Ascending aorta (tissue), 2 donors: ENCODE measurements at regions not wholly inside any gene's neighbourhood (a gene's known extent, or its start where the extent isn't known, plus 50 kb on each side); places are given as distances from the start of the nearest gene placed in this dataset.

Source experiments
- DNase-seq, 2 donors: peaks; one replicate each; pipeline ENCODE4 v3.0.0-alpha.2; 2019; ENCODE audit warnings: low spot score in 2 of 2
- H3K27ac ChIP-seq, 2 donors: fragments of 200-600 bp; sonication (generic); one replicate each; pipeline ENCODE4 v1.5.1; 2016 to 2017; ENCODE audit warnings: mild to moderate bottlenecking in 1 of 2
- H3K27me3 ChIP-seq: fragments of 200-600 bp; sonication (generic); one replicate; pipeline ENCODE4 v1.5.1; 2017
- H3K36me3 ChIP-seq, 2 donors: fragments of 200-600 bp; sonication (generic); one replicate each; pipeline ENCODE4 v1.5.1; 2016
- H3K4me1 ChIP-seq, 2 donors: fragments of 200-600 bp; sonication (generic); one replicate each; pipeline ENCODE4 v1.5.1; 2016 to 2017; ENCODE audit warnings: mild to moderate bottlenecking in 1 of 2
- H3K4me3 ChIP-seq, 2 donors: fragments of 200-600 bp; sonication (generic); one replicate each; pipeline ENCODE4 v1.5.1; 2016 to 2017; ENCODE audit warnings: mild to moderate bottlenecking in 1 of 2
- H3K9me3 ChIP-seq, 2 donors: fragments of 200-600 bp; sonication (generic); one replicate each; pipeline ENCODE4 v1.5.1; 2016
- intact Hi-C: fragments of 100-400 bp; cut with DNase I; formaldehyde crosslinking; loops from one replicate; pipeline ENCODE4 v1.15.1; 2023
- TF ChIP-seq, protein P1 (sequence below), 3 experiments: fragments of 200-600 bp in 2 of 3; fragments of 450-650 bp in 1 of 3; sonication (generic) in 2 of 3; IDR thresholded peaks; one replicate each; pipeline ENCODE4 v1.5.1; 2016 to 2019; ENCODE audit warnings: antibody characterized with exemption in 3 of 3, mild to moderate bottlenecking in 1 of 3, moderate library complexity in 1 of 3

- intact Hi-C loops: loop anchor here (10.0 kb wide), 1 partner anchor 460 kb away; no protein-coding TSS in a partner anchor
- Histone ChIP-seq H3K4me1 (no peaks in the 10 kb centered on the region), H3K27ac (peak overlapping the region; percentile 9 to 19), H3K4me3 (no peak overlapping the region), H3K36me3 (no peaks in the 10 kb centered on the region), H3K27me3 (no peaks in the 10 kb centered on the region), H3K9me3 (no peaks in the 10 kb centered on the region)
- DNase-seq: no peak
- TF ChIP-seq, protein P1, sequence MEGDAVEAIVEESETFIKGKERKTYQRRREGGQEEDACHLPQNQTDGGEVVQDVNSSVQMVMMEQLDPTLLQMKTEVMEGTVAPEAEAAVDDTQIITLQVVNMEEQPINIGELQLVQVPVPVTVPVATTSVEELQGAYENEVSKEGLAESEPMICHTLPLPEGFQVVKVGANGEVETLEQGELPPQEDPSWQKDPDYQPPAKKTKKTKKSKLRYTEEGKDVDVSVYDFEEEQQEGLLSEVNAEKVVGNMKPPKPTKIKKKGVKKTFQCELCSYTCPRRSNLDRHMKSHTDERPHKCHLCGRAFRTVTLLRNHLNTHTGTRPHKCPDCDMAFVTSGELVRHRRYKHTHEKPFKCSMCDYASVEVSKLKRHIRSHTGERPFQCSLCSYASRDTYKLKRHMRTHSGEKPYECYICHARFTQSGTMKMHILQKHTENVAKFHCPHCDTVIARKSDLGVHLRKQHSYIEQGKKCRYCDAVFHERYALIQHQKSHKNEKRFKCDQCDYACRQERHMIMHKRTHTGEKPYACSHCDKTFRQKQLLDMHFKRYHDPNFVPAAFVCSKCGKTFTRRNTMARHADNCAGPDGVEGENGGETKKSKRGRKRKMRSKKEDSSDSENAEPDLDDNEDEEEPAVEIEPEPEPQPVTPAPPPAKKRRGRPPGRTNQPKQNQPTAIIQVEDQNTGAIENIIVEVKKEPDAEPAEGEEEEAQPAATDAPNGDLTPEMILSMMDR (IDR thresholded peaks at IDR 0.05): no peak
Measured at GRCh38 chr5:101424530-101425175, 521.6 kb upstream of the ST8SIA4 start.

- H3K36me3 ChIP-seq: no peaks in the 10 kb centered on the region
- H3K9me3 ChIP-seq: no peaks in the 10 kb centered on the region
- H3K27me3 ChIP-seq: no peaks in the 10 kb centered on the region
- intact Hi-C loops: no loop called here
- no peak overlapping the region for H3K4me3 ChIP-seq
- H3K4me1 ChIP-seq: no peaks in the 10 kb centered on the region
- no peak for DNase-seq
- no peak overlapping the region for H3K27ac ChIP-seq
- TF ChIP-seq, protein P1 (IDR thresholded peaks at IDR 0.05): no peak
Measured at GRCh38 chr5:101418713-101419118, 515.6 kb upstream of the ST8SIA4 start.

DNA sequence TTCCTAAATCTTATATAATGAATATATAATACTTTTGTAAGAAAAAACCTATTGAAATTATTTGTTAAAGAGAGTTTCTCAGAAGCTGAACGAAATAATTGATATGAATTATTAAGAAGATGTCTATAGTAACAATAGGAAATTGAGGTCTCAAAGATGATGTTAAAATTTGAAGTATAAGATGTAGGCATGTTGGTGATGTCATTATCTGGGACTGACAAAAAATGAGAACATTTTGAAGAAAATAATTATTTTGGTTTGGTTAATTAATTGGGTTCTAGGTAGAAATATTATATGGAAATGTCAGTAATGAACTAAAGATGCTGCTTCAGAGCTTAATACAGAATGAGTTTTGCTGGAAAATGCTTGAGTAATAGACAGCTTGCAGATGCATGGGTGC, 501.4 kb upstream of the ST8SIA4 start:
- no peaks in the 10 kb centered on the region for H3K27me3 ChIP-seq
- no peak overlapping the region for H3K4me3 ChIP-seq
- H3K9me3 ChIP-seq: no peaks in the 10 kb centered on the region
- H3K27ac ChIP-seq: no peak overlapping the region
- DNase-seq: no peak
- H3K36me3 ChIP-seq: no peaks in the 10 kb centered on the region
- intact Hi-C loops: no loop called here
- TF ChIP-seq, protein P1 (IDR thresholded peaks at IDR 0.05): no peak
- H3K4me1 ChIP-seq: no peaks in the 10 kb centered on the region

DNA sequence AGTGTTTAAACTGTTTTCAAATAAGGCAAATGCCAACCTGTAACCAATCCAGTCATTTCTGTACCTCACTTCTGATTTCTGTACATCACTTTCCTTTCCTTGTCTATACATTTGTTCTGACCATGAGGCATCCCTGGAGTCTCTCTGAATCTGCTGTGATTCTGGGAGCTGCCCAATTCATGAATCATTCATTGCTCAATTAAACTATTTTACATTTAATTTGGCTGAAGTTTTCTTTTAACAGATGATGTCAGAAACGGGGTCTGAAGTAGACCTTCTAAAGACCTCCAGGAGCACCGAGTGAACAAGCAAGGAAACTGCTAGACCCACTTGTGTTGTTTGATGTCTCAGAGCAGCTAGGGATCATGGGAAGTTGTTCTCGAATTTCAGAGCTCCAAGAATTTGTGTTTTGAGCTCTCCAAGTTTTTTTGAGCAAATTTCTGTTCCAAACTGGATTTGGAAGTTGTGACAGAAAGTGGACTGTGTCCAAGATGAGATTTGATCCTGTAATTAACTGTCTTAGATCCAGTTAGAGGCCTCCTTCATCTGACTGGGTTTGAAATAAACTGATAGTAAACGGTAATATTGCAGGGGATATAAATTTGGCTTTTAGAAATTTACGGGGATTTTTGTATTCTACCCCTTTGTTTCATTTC, 490.8 kb upstream of the ST8SIA4 start:
- H3K4me3 ChIP-seq: no peak overlapping the region
- intact Hi-C loops: no loop called here
- no peak overlapping the region for H3K27ac ChIP-seq
- no peaks in the 10 kb centered on the region for H3K4me1 ChIP-seq
- TF ChIP-seq, protein P1 (IDR thresholded peaks at IDR 0.05): no peak
- no peaks in the 10 kb centered on the region for H3K36me3 ChIP-seq
- no peak for DNase-seq
- H3K9me3 ChIP-seq: no peaks in the 10 kb centered on the region
- H3K27me3 ChIP-seq: no peaks in the 10 kb centered on the region

DNA sequence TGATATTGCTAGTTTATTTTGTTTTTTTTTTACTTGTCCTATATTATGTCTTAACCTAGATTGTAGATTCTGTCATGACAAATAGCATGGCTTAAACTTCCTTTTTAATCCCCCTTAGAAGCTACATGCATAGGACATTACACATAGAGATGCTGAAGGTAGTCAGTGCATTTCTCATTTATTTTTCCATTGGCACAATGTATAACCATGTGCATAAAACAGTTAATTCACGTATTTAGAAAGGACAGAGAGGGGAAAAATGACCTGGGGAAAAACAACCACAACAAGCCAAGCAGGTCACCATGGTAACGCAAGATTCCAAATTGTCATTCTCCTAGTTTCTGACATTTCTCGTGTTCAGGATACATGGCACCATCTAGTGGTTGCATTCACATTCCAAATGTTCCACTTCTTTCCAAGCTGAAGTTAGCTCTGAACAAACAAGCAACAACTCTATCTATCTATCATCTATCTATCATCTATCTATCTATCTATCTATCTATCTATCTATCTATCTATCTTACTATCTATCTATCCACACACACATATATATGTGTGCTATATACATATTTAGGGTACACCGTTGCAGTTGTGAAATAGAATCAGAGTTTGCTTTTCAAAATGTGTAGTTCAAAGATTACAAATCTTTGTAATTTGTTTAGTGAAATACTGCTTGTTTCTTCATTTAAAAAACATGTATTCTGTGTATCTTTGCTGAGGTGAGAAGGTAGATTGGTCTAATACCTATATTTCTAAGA, 487.2 kb upstream of the ST8SIA4 start:
- no peaks in the 10 kb centered on the region for H3K36me3 ChIP-seq
- no peaks in the 10 kb centered on the region for H3K4me1 ChIP-seq
- no peaks in the 10 kb centered on the region for H3K27me3 ChIP-seq
- no peak overlapping the region for H3K27ac ChIP-seq
- TF ChIP-seq, protein P1 (IDR thresholded peaks at IDR 0.05): peak in 2 of 3 experiments; percentile 31 to 46
- H3K9me3 ChIP-seq: no peaks in the 10 kb centered on the region
- intact Hi-C loops: no loop called here
- DNase-seq: no peak
- no peak overlapping the region for H3K4me3 ChIP-seq
